HAP-1 (cell line): ENCODE measurements at regions not wholly inside any gene's neighbourhood (a gene's known extent, or its start where the extent isn't known, plus 50 kb on each side); places are given as distances from the start of the nearest gene placed in this dataset.
A peak's percentile ranks its signal among the peaks of the same experiment; 100 is the strongest.
"Not testable (repeated sequence)": the region's sequence is repeated elsewhere in the genome, so short reads cannot be mapped to it uniquely, and the experiment has no call there.

Experiments used
- DNase-seq, 2 experiments: peaks; one replicate each; pipeline ENCODE4 v3.0.0-alpha.2; 2016 to 2020; ENCODE audit warnings: low spot score in 2 of 2
- H3K27me3 ChIP-seq: fragments of 250-450 bp; sonication (Bioruptor Pico); 2 replicates; pipeline ENCODE4 v1.5.1; 2020; ENCODE audit warnings: low read depth, mild to moderate bottlenecking, moderate library complexity
- H3K36me3 ChIP-seq: fragments of 250-450 bp; sonication (Bioruptor Pico); replicated peaks from 2 replicates; pipeline ENCODE4 v1.5.1; 2020; ENCODE audit warnings: mild to moderate bottlenecking
- H3K4me1 ChIP-seq: fragments of 250-450 bp; sonication (Bioruptor Pico); 2 replicates; pipeline ENCODE4 v1.5.1; 2020; ENCODE audit warnings: mild to moderate bottlenecking
- H3K4me3 ChIP-seq: fragments of 250-450 bp; sonication (Bioruptor Pico); 2 replicates; pipeline ENCODE4 v1.5.1; 2020; ENCODE audit warnings: mild to moderate bottlenecking, moderate library complexity
- H3K9me3 ChIP-seq: fragments of 250-450 bp; sonication (Bioruptor Pico); 2 replicates; pipeline ENCODE4 v1.5.1; 2020; ENCODE audit warnings: mild to moderate bottlenecking, moderate library complexity
- in situ Hi-C: fragments of 300-500 bp; cut with MboI; formaldehyde crosslinking; loops from 3 replicates; pipeline ENCODE4 v1.14.3; 2020; ENCODE audit warnings: low sequenced_read_pairs, inconsistent platforms, mixed read lengths

DNA sequence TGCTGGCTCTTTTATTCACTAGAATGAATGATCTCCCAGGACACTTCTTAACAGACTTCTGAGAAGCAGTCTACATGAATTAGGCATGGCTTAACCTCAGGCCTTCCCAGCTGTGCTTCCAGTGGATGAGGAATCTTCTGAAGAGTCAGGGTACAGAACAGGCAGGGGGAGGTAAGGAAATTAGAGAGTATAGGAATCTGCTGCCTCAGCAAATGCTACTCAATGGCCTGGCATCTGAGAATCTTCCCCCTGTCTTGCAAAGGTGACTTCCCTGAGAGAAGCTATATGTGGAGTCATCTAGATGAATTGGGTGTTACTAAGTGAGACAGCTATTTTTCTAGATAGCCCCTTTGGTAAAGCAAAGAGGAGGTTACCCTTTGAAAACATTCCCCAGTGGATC, 496.2 kb upstream of the CCDC196 start:
- H3K9me3 ChIP-seq: no peaks in the 10 kb centered on the region
- H3K27me3 ChIP-seq: peaks cover 2% of the 10 kb centered on the region; the same call in 1 of the 2 replicates
- H3K4me1 ChIP-seq: peaks cover 10% of the 10 kb centered on the region
- in situ Hi-C loops: no loop called here
- H3K36me3 ChIP-seq: no peaks in the 10 kb centered on the region
- no peak overlapping the region for H3K4me3 ChIP-seq
- no peak for DNase-seq

DNA sequence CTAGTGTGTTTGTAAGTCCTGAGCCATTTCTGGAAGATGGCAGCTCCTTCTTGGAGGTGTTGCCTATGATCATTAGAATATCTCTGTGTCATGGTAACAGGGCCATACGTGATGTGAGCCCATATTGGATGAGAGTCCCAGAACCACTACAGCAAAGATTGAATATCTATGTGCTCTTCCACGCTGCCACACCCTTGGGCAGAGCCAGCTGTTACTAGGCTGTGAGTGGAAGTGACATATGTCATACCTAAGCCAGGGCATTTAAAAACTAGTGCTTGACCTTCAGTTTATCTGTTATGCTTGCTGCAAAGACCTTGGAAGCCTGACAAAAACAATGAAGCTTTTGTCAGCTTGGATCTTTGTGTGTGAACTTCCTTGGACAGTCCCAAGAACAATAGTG, 495.1 kb upstream of the CCDC196 start:
- Histone ChIP-seq H3K4me3 (no peak overlapping the region), H3K9me3 (no peaks in the 10 kb centered on the region), H3K4me1 (peaks cover 10% of the 10 kb centered on the region), H3K27me3 (no peaks in the 10 kb centered on the region), H3K36me3 (no peaks in the 10 kb centered on the region)
- no peak for DNase-seq
- in situ Hi-C loops: no loop called here

DNA sequence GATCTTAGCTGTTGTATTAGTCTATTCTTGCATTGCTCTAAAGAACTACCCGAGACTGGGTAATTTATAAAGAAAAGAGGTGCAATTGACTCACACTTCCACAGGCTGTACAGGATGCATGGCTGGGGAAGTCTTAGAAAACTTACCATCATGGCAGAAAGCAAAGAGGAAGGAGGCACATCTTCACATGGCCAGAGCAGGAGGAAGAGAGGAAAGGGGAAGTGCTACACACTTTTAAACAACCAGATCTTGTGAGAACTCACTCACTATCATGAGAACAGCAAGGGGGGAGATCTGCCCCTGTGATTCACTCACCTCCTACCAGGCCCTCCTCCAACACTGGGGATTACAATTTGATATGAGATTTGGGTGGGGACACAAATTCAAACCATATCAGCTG, 494.2 kb upstream of the CCDC196 start:
- H3K36me3 ChIP-seq, DNase-seq, H3K9me3 ChIP-seq, H3K4me1 ChIP-seq, H3K27me3 ChIP-seq, in situ Hi-C loops, H3K4me3 ChIP-seq: not testable (repeated sequence)

DNA sequence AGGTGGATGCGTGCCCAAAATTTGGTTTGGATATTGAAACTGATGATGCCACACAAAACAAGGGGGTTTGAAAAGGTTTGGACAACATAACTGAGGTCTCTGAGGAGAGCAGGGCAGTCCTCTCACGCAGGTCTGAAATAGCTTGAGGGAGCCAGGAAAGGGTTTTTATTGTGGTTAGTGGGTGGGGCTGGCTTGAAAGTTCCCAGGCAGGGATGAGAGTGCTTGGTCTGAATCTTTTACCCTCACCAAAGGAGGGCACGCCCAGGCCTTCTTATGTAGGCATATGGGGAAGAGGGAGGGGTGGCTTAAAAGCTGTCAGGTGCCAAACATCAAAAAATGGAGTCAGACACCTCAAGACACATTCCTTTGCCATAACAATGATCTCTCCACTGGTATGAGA, 493.1 kb upstream of the CCDC196 start:
- no peak for DNase-seq
- H3K4me1 ChIP-seq: peaks cover 10% of the 10 kb centered on the region
- no peaks in the 10 kb centered on the region for H3K9me3 ChIP-seq
- no peaks in the 10 kb centered on the region for H3K27me3 ChIP-seq
- in situ Hi-C loops: no loop called here
- H3K4me3 ChIP-seq: no peak overlapping the region
- no peaks in the 10 kb centered on the region for H3K36me3 ChIP-seq

DNA sequence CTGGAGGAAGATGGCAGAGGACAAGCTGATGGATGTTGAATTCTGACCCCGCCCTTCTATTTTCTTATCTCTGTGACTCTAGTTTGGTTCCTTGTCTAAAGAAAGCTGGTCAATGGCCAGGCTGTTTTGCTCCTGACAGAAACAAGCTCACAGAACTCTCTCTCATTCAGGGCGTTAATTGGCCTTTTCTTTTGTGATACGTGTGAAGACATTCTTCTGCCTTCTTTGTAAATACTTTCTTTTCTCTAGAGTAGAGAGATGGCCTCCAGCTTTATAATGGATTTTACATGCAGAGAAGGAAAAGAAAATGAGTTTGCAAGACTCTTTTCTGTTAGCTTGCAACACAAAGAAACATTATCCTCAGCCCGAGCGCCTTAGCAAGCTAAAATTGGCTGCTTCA, 492.2 kb upstream of the CCDC196 start:
- DNase-seq: peak; percentile 34 to 57
- H3K9me3 ChIP-seq: no peaks in the 10 kb centered on the region
- H3K4me1 ChIP-seq: peaks cover 10% of the 10 kb centered on the region
- in situ Hi-C loops: no loop called here
- no peak overlapping the region for H3K4me3 ChIP-seq
- no peaks in the 10 kb centered on the region for H3K36me3 ChIP-seq
- no peaks in the 10 kb centered on the region for H3K27me3 ChIP-seq

DNA sequence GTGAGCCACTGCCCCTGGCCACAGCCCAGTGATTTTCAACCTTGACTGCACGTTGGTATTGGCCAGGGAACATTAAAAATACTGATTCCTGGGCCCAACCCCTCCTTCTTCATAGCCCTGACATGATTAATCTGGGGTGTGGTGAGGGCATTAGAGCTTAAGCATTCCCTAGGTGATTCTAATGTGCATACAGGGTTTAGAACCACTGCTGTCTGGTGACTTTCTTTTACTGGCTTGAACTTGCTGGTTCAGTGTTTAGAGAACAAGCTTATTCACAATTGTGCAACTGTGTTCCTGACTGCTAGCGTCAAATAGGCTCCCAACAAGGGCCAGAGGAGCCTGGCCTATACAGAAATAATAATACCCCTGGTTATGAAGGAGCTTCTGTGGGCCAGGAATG, 488.8 kb upstream of the CCDC196 start:
- Histone ChIP-seq H3K27me3 (no peaks in the 10 kb centered on the region), H3K4me3 (no peak overlapping the region), H3K36me3 (no peaks in the 10 kb centered on the region), H3K4me1 (peaks cover 10% of the 10 kb centered on the region), H3K9me3 (no peaks in the 10 kb centered on the region; the same call in none of the 2 replicates)
- in situ Hi-C loops: no loop called here
- DNase-seq: no peak

DNA sequence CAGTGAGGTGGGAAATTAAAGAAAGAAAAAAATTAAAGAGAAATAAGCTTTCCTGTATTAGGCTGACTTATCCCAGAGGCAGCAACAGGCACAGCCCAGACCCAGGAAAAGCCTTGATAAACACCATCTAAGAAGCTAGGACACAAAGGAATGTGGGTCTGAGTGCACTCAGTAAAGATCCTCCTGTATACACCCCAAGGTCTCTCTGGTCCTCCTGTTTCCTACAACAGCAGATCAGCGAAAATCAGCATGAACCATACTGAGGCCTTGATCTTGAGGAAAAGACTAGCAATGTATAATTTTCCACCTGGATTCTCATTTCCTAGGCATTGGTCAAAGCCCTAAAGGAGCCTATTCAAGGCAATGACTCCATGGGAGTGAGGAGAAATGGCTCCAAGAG, 486.3 kb upstream of the CCDC196 start:
- H3K9me3 ChIP-seq: no peaks in the 10 kb centered on the region; the same call in none of the 2 replicates
- no peaks in the 10 kb centered on the region for H3K36me3 ChIP-seq
- no peak for DNase-seq
- in situ Hi-C loops: no loop called here
- H3K4me3 ChIP-seq: no peak overlapping the region
- H3K27me3 ChIP-seq: no peaks in the 10 kb centered on the region
- H3K4me1 ChIP-seq: no peaks in the 10 kb centered on the region

DNA sequence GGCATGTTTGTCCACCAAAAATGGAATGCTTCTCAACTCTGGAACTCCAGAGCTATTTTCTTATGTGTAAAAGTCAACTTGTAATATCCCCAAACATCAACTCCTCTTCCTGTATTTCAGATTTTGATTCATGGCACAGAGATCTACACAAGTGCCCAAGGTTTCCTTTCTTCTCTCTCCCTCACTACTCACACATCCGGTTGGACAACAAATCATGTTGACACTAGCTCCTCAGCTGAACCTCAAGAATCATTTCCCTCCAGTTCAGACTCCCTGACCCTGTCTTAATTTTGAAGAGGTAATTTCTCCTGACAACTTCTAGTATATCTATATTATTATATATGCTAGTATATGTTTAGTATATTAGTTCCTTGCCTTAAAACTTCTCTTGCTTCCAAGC, 485.4 kb upstream of the CCDC196 start:
- Histone ChIP-seq H3K36me3 (no peaks in the 10 kb centered on the region), H3K4me1 (no peaks in the 10 kb centered on the region), H3K4me3 (no peak overlapping the region), H3K9me3 (no peaks in the 10 kb centered on the region; the same call in none of the 2 replicates), H3K27me3 (no peaks in the 10 kb centered on the region)
- no peak for DNase-seq
- in situ Hi-C loops: no loop called here

DNA sequence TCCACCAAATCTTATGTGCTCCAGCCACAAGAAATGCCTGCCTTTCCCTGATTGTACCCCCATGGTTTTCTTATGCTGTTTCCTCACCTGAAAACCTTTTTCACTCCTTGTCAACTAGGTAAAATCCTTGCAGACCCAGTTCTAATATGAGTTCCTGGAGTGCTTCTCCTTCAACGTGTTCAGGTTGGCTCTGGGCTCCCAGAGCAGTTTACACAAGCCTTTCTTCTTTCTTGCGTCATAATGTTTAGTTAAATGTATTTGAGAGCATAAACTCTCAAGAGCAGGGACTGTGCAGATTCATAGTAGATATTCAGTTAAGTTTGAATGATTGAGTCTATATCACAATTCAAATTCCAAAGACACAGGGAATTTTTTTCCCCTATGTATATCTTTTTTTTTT, 484.8 kb upstream of the CCDC196 start:
- Histone ChIP-seq H3K27me3 (no peaks in the 10 kb centered on the region), H3K36me3 (no peaks in the 10 kb centered on the region), H3K4me3 (no peak overlapping the region), H3K9me3 (no peaks in the 10 kb centered on the region; the same call in none of the 2 replicates), H3K4me1 (no peaks in the 10 kb centered on the region)
- no peak for DNase-seq
- in situ Hi-C loops: no loop called here

DNA sequence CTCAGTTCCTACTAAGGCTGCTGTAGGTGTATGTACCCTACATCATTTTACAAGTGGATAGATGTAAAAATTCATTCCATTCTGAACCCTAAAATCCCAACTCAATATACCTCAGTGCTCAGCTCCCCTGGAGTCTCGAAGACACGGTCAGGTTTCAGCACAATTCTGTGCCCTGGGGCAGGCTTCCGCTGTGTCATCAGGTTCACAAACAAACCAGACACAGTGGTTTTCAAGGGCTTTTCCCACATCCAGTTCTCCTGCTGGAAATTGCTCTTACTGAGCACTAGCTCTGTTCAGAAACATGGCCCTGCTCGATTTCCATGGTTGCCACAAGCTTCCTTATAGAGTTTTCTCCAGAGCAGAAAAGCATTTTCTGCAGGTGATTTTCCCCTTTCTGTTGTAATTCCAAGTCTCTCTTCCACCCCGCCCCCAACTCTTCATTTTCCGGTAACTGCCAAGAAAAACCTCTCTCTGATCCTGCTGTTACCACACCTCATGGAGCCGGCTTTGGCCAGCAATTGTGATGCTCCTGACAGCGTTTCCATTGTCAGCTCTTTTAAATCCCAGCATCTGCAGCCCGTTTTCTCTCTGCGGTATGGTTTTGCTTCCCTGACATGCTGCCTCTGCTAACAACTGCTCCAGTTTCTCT, 483.0 kb upstream of the CCDC196 start:
- Histone ChIP-seq H3K27me3 (no peaks in the 10 kb centered on the region), H3K36me3 (no peaks in the 10 kb centered on the region), H3K4me1 (no peaks in the 10 kb centered on the region; the same call in 1 of the 2 replicates), H3K4me3 (no peak overlapping the region), H3K9me3 (no peaks in the 10 kb centered on the region; the same call in none of the 2 replicates)
- no peak for DNase-seq
- in situ Hi-C loops: no loop called here

DNA sequence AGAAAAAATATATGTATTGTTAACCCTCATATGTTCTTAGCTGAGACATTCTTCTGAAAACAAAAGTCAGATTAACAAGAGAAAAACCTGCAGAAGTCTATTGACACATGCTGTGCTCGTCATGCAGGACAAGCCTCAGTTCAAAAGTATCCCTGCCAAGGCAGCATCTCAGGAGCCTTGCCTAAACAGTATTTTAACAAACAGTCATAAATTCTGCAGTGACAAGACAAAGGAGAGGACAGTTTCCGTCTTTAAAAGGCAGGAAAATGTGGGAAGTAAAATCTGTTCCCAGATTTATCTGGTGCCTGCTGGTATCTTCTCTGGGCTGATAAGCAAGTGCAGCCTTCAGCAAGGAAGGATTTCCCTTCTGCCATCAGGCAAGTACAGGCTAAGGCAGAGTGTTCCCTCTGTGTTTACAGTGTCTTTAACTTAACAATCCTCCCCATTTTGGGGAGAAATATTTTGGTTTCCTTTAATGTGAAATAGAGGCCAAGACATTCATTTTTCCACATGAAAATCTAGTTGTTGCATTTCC, 480.2 kb upstream of the CCDC196 start:
- no peaks in the 10 kb centered on the region; the same call in 1 of the 2 replicates for H3K9me3 ChIP-seq
- in situ Hi-C loops: no loop called here
- no peak for DNase-seq
- H3K4me3 ChIP-seq: no peak overlapping the region
- no peaks in the 10 kb centered on the region for H3K27me3 ChIP-seq
- no peaks in the 10 kb centered on the region for H3K36me3 ChIP-seq
- H3K4me1 ChIP-seq: no peaks in the 10 kb centered on the region; the same call in 1 of the 2 replicates

DNA sequence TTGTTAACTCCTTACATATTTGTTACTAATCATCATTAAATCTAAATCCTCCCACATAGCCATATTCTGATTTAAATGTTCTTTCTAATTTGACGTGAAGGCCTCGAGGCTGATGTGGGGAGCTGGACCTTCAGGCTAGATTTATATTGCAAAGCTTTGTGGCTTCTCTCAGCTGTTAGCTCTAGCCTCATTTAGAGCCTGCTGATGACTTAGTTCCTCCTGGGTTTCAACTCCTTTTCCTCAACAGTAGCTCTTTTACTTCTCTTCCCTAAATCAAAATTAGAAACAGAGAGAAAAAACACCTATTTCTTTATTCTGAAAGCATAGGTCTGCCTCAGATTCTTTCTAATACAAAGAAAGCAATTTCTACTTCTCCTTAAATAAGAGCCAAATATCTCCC, 477.5 kb upstream of the CCDC196 start:
- Histone ChIP-seq H3K4me3 (no peak overlapping the region), H3K9me3 (no peaks in the 10 kb centered on the region), H3K4me1 (no peaks in the 10 kb centered on the region; the same call in 1 of the 2 replicates), H3K27me3 (no peaks in the 10 kb centered on the region), H3K36me3 (no peaks in the 10 kb centered on the region)
- DNase-seq: no peak
- in situ Hi-C loops: no loop called here

DNA sequence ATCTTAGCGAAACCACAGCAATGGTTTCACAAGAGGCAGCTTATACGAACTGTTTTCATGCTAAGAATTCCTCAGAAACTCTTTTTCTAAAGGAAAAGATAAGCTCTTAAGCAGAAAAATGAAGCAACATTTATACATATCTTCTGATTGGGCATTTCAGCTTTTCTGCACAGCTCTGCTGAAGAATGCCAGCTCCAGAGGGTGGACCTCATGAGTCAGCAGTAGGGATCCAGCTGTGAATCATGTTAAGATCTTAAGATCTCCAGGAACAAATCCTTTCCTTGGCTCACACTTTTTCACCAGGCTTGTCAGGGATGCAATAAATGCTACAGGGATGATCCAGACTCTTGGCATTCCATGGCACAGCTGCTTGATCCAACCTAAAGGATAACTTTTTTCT, 477.1 kb upstream of the CCDC196 start:
- DNase-seq: peak; percentile 18 to 40
- no peaks in the 10 kb centered on the region; the same call in 1 of the 2 replicates for H3K4me1 ChIP-seq
- no peaks in the 10 kb centered on the region for H3K9me3 ChIP-seq
- no peak overlapping the region for H3K4me3 ChIP-seq
- in situ Hi-C loops: no loop called here
- H3K36me3 ChIP-seq: no peaks in the 10 kb centered on the region
- no peaks in the 10 kb centered on the region for H3K27me3 ChIP-seq

DNA sequence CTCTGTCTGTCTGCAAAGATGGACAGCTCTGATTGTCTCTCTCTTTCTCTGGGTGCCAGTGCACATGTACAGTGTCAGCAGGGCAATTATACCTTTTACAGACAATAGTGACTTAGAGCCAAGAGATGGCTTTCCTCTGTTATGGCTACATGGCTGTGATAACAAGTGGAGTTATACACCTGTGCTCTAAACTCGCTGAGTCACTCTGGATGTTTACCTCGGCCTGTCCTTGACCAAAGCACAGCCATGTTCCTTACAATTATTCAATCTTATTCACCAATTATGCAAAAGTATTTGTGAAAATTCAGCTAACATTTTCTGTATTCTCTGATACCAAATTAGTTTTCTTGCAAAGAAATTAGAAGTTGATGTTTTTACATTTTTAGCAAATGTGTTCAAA, 475.5 kb upstream of the CCDC196 start:
- in situ Hi-C loops: no loop called here
- no peaks in the 10 kb centered on the region for H3K9me3 ChIP-seq
- H3K36me3 ChIP-seq: no peaks in the 10 kb centered on the region
- no peaks in the 10 kb centered on the region; the same call in 1 of the 2 replicates for H3K4me1 ChIP-seq
- no peak overlapping the region for H3K4me3 ChIP-seq
- no peak for DNase-seq
- no peaks in the 10 kb centered on the region for H3K27me3 ChIP-seq
